ENCODE measurements at regions not wholly inside any gene's neighbourhood (a gene's known extent, or its start where the extent isn't known, plus 50 kb on each side); places are given as distances from the start of the nearest gene placed in this dataset.

GRCh38 chr6:130575557-130575956, 209.7 kb downstream of the TMEM200A start:
- no peak for TF ChIP-seq CTCF (IDR thresholded peaks at IDR 0.05; ENCODE audit: extremely low read depth, missing control alignments)

GRCh38 chr6:130575971-130576370, 210.2 kb downstream of the TMEM200A start:
- TF ChIP-seq CTCF (IDR thresholded peaks at IDR 0.05; ENCODE audit: extremely low read depth, missing control alignments) = no peak
- peak; percentile 27 for DNase-seq (ENCODE audit: low spot score)

More at GRCh38 chr6:130575557-130575956, 209.7 kb downstream of the TMEM200A start:
- no peak for DNase-seq (ENCODE audit: low spot score)

- DNase-seq (ENCODE audit: low spot score) = no peak
- no peak for TF ChIP-seq CTCF (IDR thresholded peaks at IDR 0.05; ENCODE audit: extremely low read depth, missing control alignments)
Observed at GRCh38 chr6:130577178-130577919, 211.5 kb downstream of the TMEM200A start.

- DNase-seq (ENCODE audit: low spot score) = no peak
- TF ChIP-seq CTCF (IDR thresholded peaks at IDR 0.05; ENCODE audit: extremely low read depth, missing control alignments) = no peak
Observed at GRCh38 chr6:130578713-130579112, 212.9 kb downstream of the TMEM200A start.

- DNase-seq (ENCODE audit: low spot score) = no peak
- TF ChIP-seq CTCF (IDR thresholded peaks at IDR 0.05; ENCODE audit: extremely low read depth, missing control alignments) = no peak
Observed at GRCh38 chr6:130583268-130583667, 217.5 kb downstream of the TMEM200A start.

- no peak for TF ChIP-seq CTCF (IDR thresholded peaks at IDR 0.05; ENCODE audit: extremely low read depth, missing control alignments)
- no peak for DNase-seq (ENCODE audit: low spot score)
Observed at GRCh38 chr6:130585587-130585986, 219.8 kb downstream of the TMEM200A start.

- no peak for TF ChIP-seq CTCF (IDR thresholded peaks at IDR 0.05; ENCODE audit: extremely low read depth, missing control alignments)
Observed at GRCh38 chr6:130587778-130588520, 222.1 kb downstream of the TMEM200A start.

More at GRCh38 chr6:130587778-130588520, 222.1 kb downstream of the TMEM200A start:
- DNase-seq (ENCODE audit: low spot score) = no peak
